ENCODE measurements at regions not wholly inside any gene's neighbourhood (a gene's known extent, or its start where the extent isn't known, plus 50 kb on each side); places are given as distances from the start of the nearest gene placed in this dataset.

DNA sequence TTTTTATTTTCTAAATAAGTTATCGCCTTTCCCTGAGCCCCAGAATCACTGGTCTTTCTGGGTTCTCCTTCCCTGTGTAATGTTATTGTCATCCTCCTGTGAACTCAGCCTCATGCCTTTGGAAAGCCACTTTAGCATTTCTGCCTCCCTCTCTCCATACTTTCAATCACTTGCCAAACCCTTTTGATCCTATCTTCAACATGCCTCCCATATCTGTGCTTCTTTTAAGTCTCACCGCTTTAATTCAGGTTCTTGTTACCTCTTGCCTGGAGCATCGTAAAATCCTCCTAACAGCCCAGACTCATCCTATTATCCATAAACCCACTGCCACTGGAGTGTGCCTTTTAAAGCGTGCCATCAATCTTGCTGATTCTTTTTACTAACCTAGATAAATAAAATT lies 321.8 kb downstream of the BMP4 start:
- ATAC-seq (ENCODE audit: low read depth), result no peak
- no peak overlapping the region for H3K27ac Mint-ChIP-seq
- no peaks in the 10 kb centered on the region for H3K9me3 Mint-ChIP-seq (ENCODE audit: insufficient read depth)
- no peaks in the 10 kb centered on the region for H3K79me2 ChIP-seq (ENCODE audit: control insufficient read depth, insufficient read depth, low read length)
- no peak overlapping the region for H3K4me3 Mint-ChIP-seq
- peaks cover 0 to 5% (median 2%) of the 10 kb centered on the region in 4 experiments for H3K27me3 ChIP-seq (replicated peaks in 1 of 4; ENCODE audit: control extremely low read depth in 1 of 4, control insufficient read depth in 3 of 4, insufficient read depth in 4 of 4, low read length in 3 of 4)
- intact Hi-C loops (cut with micrococcal nuclease), result no loop called here
- no peak overlapping the region for H3K4me2 ChIP-seq (replicated peaks; ENCODE audit: low read depth, low read length, poor library complexity, severe bottlenecking)
- H3K9me3 ChIP-seq (ENCODE audit: control extremely low read depth in 1 of 3, control insufficient read depth in 2 of 3, insufficient read depth in 1 of 3, low read length in 2 of 3), result peaks cover 0 to 4% (median 0%) of the 10 kb centered on the region in 3 donors
- peaks cover 7% of the 10 kb centered on the region for H3K27me3 Mint-ChIP-seq
- no peaks in the 10 kb centered on the region for H4K20me1 ChIP-seq (ENCODE audit: control insufficient read depth, insufficient read depth, low read length, poor library complexity, severe bottlenecking)
- ChIA-PET POLR2A (no interaction called here), CTCF (no interaction called here)
- no peaks in the 10 kb centered on the region for H3K4me1 ChIP-seq (ENCODE audit: control insufficient read depth in 2 of 2, insufficient read depth in 2 of 2, low read length in 2 of 2)
- no peak overlapping the region for H3K4me3 ChIP-seq (ENCODE audit: control extremely low read depth in 1 of 5, extremely low read depth in 1 of 5, insufficient read depth in 1 of 5, low read depth in 2 of 5, low read length in 4 of 5)
- no peaks in the 10 kb centered on the region for H3K36me3 ChIP-seq (replicated peaks in 1 of 2; ENCODE audit: control extremely low read depth in 1 of 2, control insufficient read depth in 1 of 2, extremely low read depth in 1 of 2, insufficient read depth in 2 of 2, low read length in 1 of 2)
- H3K27ac ChIP-seq (ENCODE audit: low read length in 2 of 2), result no peak overlapping the region
- no peak overlapping the region for H2AFZ ChIP-seq (ENCODE audit: insufficient read depth, low read depth, low read length, poor library complexity, severe bottlenecking)
- no peaks in the 10 kb centered on the region for H3K4me1 Mint-ChIP-seq
- no peak for DNase-seq
- TF ChIP-seq EZH2 (IDR thresholded peaks at IDR 0.05; ENCODE audit: borderline replicate concordance, insufficient read depth, low read depth, low read length, poor library complexity, severe bottlenecking) (no peak), CTCF (IDR thresholded peaks at IDR 0.05) (no peak)
- WGBS (ENCODE audit: insufficient coverage), result 78% methylated on average over 3 of the region's 4 CpGs
- no peak overlapping the region for H3K9ac ChIP-seq (ENCODE audit: low read length)

- TF ChIP-seq EZH2 (IDR thresholded peaks at IDR 0.05; ENCODE audit: borderline replicate concordance, insufficient read depth, low read depth, low read length, poor library complexity, severe bottlenecking) (no peak), CTCF (IDR thresholded peaks at IDR 0.05) (no peak)
- Mint-ChIP-seq H3K27me3 (peaks cover 4% of the 10 kb centered on the region), H3K4me3 (no peak overlapping the region), H3K4me1 (no peaks in the 10 kb centered on the region), H3K9me3 (ENCODE audit: insufficient read depth) (no peaks in the 10 kb centered on the region), H3K27ac (no peak overlapping the region)
- Histone ChIP-seq H3K4me2 (replicated peaks; ENCODE audit: low read depth, low read length, poor library complexity, severe bottlenecking) (no peak overlapping the region), H3K27ac (ENCODE audit: low read length in 2 of 2) (no peak overlapping the region), H2AFZ (ENCODE audit: insufficient read depth, low read depth, low read length, poor library complexity, severe bottlenecking) (no peak overlapping the region), H3K4me1 (ENCODE audit: control insufficient read depth in 2 of 2, insufficient read depth in 2 of 2, low read length in 2 of 2) (no peaks in the 10 kb centered on the region), H3K36me3 (replicated peaks in 1 of 2; ENCODE audit: control extremely low read depth in 1 of 2, control insufficient read depth in 1 of 2, extremely low read depth in 1 of 2, insufficient read depth in 2 of 2, low read length in 1 of 2) (no peaks in the 10 kb centered on the region), H4K20me1 (ENCODE audit: control insufficient read depth, insufficient read depth, low read length, poor library complexity, severe bottlenecking) (no peaks in the 10 kb centered on the region), H3K9ac (ENCODE audit: low read length) (no peak overlapping the region), H3K27me3 (replicated peaks in 1 of 4; ENCODE audit: control extremely low read depth in 1 of 4, control insufficient read depth in 3 of 4, insufficient read depth in 4 of 4, low read length in 3 of 4) (peaks cover 0 to 3% (median 0%) of the 10 kb centered on the region in 4 experiments), H3K4me3 (ENCODE audit: control extremely low read depth in 1 of 5, extremely low read depth in 1 of 5, insufficient read depth in 1 of 5, low read depth in 2 of 5, low read length in 4 of 5) (no peak overlapping the region), H3K79me2 (ENCODE audit: control insufficient read depth, insufficient read depth, low read length) (no peaks in the 10 kb centered on the region), H3K9me3 (ENCODE audit: control extremely low read depth in 1 of 3, control insufficient read depth in 2 of 3, insufficient read depth in 1 of 3, low read length in 2 of 3) (peaks cover 0 to 4% (median 0%) of the 10 kb centered on the region in 3 donors)
- ATAC-seq (ENCODE audit: low read depth) (no peak), DNase-seq (no peak)
- intact Hi-C loops (cut with micrococcal nuclease), result no loop called here
- CTCF ChIA-PET, result no interaction called here
- WGBS (ENCODE audit: insufficient coverage), result no CpG with 5 or more reads among the region's 5 CpGs
- POLR2A ChIA-PET, result no interaction called here
These were observed 326.3 kb downstream of the BMP4 start for GRCh38 chr14:53630336-53630735.

Measured in B cell (primary cell).